ENCODE measurements at regions not wholly inside any gene's neighbourhood (a gene's known extent, or its start where the extent isn't known, plus 50 kb on each side); places are given as distances from the start of the nearest gene placed in this dataset.

- Histone ChIP-seq H3K9me3 (ENCODE audit: control insufficient read depth, low read length) (no peaks in the 10 kb centered on the region), H3K27me3 (ENCODE audit: control insufficient read depth, insufficient read depth) (no peaks in the 10 kb centered on the region), H3K4me1 (ENCODE audit: control insufficient read depth, insufficient read depth, low read length) (no peaks in the 10 kb centered on the region), H3K27ac (ENCODE audit: low read length) (no peak overlapping the region), H3K4me3 (ENCODE audit: low read length) (no peak overlapping the region)
- intact Hi-C loops (cut with DNase I): loop anchor here in 2 of 4 donors (10.0 kb wide), 1 partner anchor 581 kb away; no protein-coding TSS in a partner anchor
- no peak for ATAC-seq
- DNase-seq: no peak
- WGBS: 75% methylated on average over 5 of the region's 5 CpGs
Measured at GRCh38 chr6:12235341-12235740, 54.8 kb upstream of the EDN1 start.

- no peak overlapping the region for H3K27ac ChIP-seq (ENCODE audit: low read length)
- H3K9me3 ChIP-seq (ENCODE audit: control insufficient read depth, low read length): no peaks in the 10 kb centered on the region
- H3K27me3 ChIP-seq (ENCODE audit: control insufficient read depth, insufficient read depth): no peaks in the 10 kb centered on the region
- H3K4me1 ChIP-seq (ENCODE audit: control insufficient read depth, insufficient read depth, low read length): no peaks in the 10 kb centered on the region
- intact Hi-C loops (cut with DNase I): loop anchor here in 2 of 4 donors (10.0 kb wide), 1 partner anchor 583 kb away; no protein-coding TSS in a partner anchor
- no peak overlapping the region for H3K4me3 ChIP-seq (ENCODE audit: low read length)
- ATAC-seq (no peak), DNase-seq (no peak)
- WGBS: 78% methylated on average over 8 of the region's 8 CpGs
Measured at GRCh38 chr6:12238219-12238618, 51.9 kb upstream of the EDN1 start.
